Peyer's patch (tissue), 4 donors: ENCODE measurements at regions not wholly inside any gene's neighbourhood (a gene's known extent, or its start where the extent isn't known, plus 50 kb on each side); places are given as distances from the start of the nearest gene placed in this dataset.

ENCODE experiments used
- CTCF ChIP-seq, 6 experiments: fragments of 450-650 bp in 4 of 6; fragments of 200-600 bp in 2 of 6; sonication (generic) in 1 of 6; IDR thresholded peaks; one replicate each; pipeline ENCODE4 v1.5.1; 2017 to 2019; ENCODE audit warnings: antibody characterized with exemption in 6 of 6, mild to moderate bottlenecking in 3 of 6, moderate library complexity in 1 of 6
- POLR2A ChIP-seq, 2 donors: fragments of 450-650 bp; IDR thresholded peaks; one replicate each; pipeline ENCODE4 v1.5.1; 2017; ENCODE audit warnings: antibody characterized with exemption in 2 of 2, mild to moderate bottlenecking in 2 of 2, moderate library complexity in 2 of 2

GRCh38 chr5:33336891-33337636 is 103.7 kb upstream of the TARS1 start:
- TF ChIP-seq CTCF (IDR thresholded peaks at IDR 0.05): no peak
- TF ChIP-seq POLR2A (IDR thresholded peaks at IDR 0.05): no peak
